ENCODE measurements at regions not wholly inside any gene's neighbourhood (a gene's known extent, or its start where the extent isn't known, plus 50 kb on each side); places are given as distances from the start of the nearest gene placed in this dataset.

GRCh38 chrX:108947205-108947604 lies 210.8 kb upstream of the IRS4 start:
- no peak for TF ChIP-seq CTCF (IDR thresholded peaks at IDR 0.05; ENCODE audit: low read depth, low read length)
- TF ChIP-seq POLR2A (IDR thresholded peaks at IDR 0.05; ENCODE audit: extremely low read depth, insufficient read length) = no peak
- no peak for TF ChIP-seq MYC (IDR thresholded peaks at IDR 0.05; ENCODE audit: low read depth, low read length)
- no peak for TF ChIP-seq MAX (IDR thresholded peaks at IDR 0.05; ENCODE audit: low read depth, low read length)

All from NB4 (cell line).